T-helper 17 cell (primary cell): ENCODE measurements at regions not wholly inside any gene's neighbourhood (a gene's known extent, or its start where the extent isn't known, plus 50 kb on each side); places are given as distances from the start of the nearest gene placed in this dataset.

ENCODE experiments used
- ATAC-seq: fragments of 150-1000 bp; cut with Tn5 transposase; 2 replicates; pipeline ENCODE4 v1.10.0; 2021; ENCODE audit warnings: mild to moderate bottlenecking, moderate library complexity
- DNase-seq, 3 donors: peaks; one replicate each; pipeline versions ENCODE4 v3.0.0 to v3.0.0-alpha.2; 2020 to 2021
- H3K9me3 ChIP-seq: one replicate; pipeline ENCODE4 v1.7.0; 2013; ENCODE audit warnings: low read length, mild to moderate bottlenecking; ENCODE audit not compliant: control insufficient read depth, poor library complexity, severe bottlenecking
- H3K27ac Mint-ChIP-seq: one replicate; pipeline ENCODE4 v1.8.0; 2022; ENCODE audit warnings: mild to moderate bottlenecking, moderate library complexity, mixed read lengths
- H3K27me3 Mint-ChIP-seq: one replicate; pipeline ENCODE4 v1.8.0; 2022; ENCODE audit warnings: mixed read lengths
- H3K36me3 Mint-ChIP-seq: one replicate; pipeline ENCODE4 v1.8.0; 2022; ENCODE audit warnings: low read depth, mixed read lengths
- H3K4me1 Mint-ChIP-seq: one replicate; pipeline ENCODE4 v1.8.0; 2022; ENCODE audit warnings: mild to moderate bottlenecking, mixed read lengths
- H3K4me3 Mint-ChIP-seq: one replicate; pipeline ENCODE4 v1.8.0; 2022; ENCODE audit warnings: mild to moderate bottlenecking, moderate library complexity, mixed read lengths

- ATAC-seq = peak; percentile 88
- H3K9me3 ChIP-seq = no peaks in the 10 kb centered on the region
- DNase-seq = peak in 1 of 3 donors; percentile 15
- H3K27me3 Mint-ChIP-seq = peaks cover 20% of the 10 kb centered on the region
- H3K4me3 Mint-ChIP-seq = no peak overlapping the region
- H3K36me3 Mint-ChIP-seq = peaks cover 2% of the 10 kb centered on the region
- no peak overlapping the region for H3K27ac Mint-ChIP-seq
- H3K4me1 Mint-ChIP-seq = peaks cover 7% of the 10 kb centered on the region
Observed at GRCh38 chr21:35400233-35400939, 351.3 kb upstream of the RUNX1 start.

GRCh38 chr21:35399706-35400105 is 350.6 kb upstream of the RUNX1 start:
- H3K27me3 Mint-ChIP-seq = peaks cover 13% of the 10 kb centered on the region
- peaks cover 2% of the 10 kb centered on the region for H3K36me3 Mint-ChIP-seq
- DNase-seq (no peak), ATAC-seq (no peak)
- H3K27ac Mint-ChIP-seq = no peak overlapping the region
- H3K4me3 Mint-ChIP-seq = no peak overlapping the region
- no peaks in the 10 kb centered on the region for H3K9me3 ChIP-seq
- H3K4me1 Mint-ChIP-seq = peaks cover 7% of the 10 kb centered on the region

GRCh38 chr21:35399002-35399530 is 350.0 kb upstream of the RUNX1 start:
- peak overlapping the region; percentile 49 for H3K4me3 Mint-ChIP-seq
- peaks cover 7% of the 10 kb centered on the region for H3K27me3 Mint-ChIP-seq

GRCh38 chr21:35398346-35398982 is 349.4 kb upstream of the RUNX1 start:
- H3K9me3 ChIP-seq = no peaks in the 10 kb centered on the region
- H3K27me3 Mint-ChIP-seq = peaks cover 5% of the 10 kb centered on the region
- peaks cover 7% of the 10 kb centered on the region for H3K4me1 Mint-ChIP-seq
- peak overlapping the region; percentile 49 for H3K4me3 Mint-ChIP-seq
- peaks cover 2% of the 10 kb centered on the region for H3K36me3 Mint-ChIP-seq
- no peak for ATAC-seq
- no peak for DNase-seq
- no peak overlapping the region for H3K27ac Mint-ChIP-seq

More at GRCh38 chr21:35399002-35399530, 350.0 kb upstream of the RUNX1 start:
- peaks cover 2% of the 10 kb centered on the region for H3K36me3 Mint-ChIP-seq
- ATAC-seq = no peak
- no peak for DNase-seq
- peaks cover 7% of the 10 kb centered on the region for H3K4me1 Mint-ChIP-seq
- H3K9me3 ChIP-seq = no peaks in the 10 kb centered on the region
- no peak overlapping the region for H3K27ac Mint-ChIP-seq

- peaks cover 2% of the 10 kb centered on the region for H3K36me3 Mint-ChIP-seq
- H3K27ac Mint-ChIP-seq = no peak overlapping the region
- ATAC-seq = no peak
Observed at GRCh38 chr21:35397781-35398180, 348.7 kb upstream of the RUNX1 start.

GRCh38 chr21:35396655-35397054 is 347.6 kb upstream of the RUNX1 start:
- no peak overlapping the region for H3K4me3 Mint-ChIP-seq
- H3K9me3 ChIP-seq = no peaks in the 10 kb centered on the region
- peaks cover 7% of the 10 kb centered on the region for H3K4me1 Mint-ChIP-seq
- DNase-seq (no peak), ATAC-seq (no peak)
- peaks cover 5% of the 10 kb centered on the region for H3K27me3 Mint-ChIP-seq
- H3K36me3 Mint-ChIP-seq = peaks cover 2% of the 10 kb centered on the region
- H3K27ac Mint-ChIP-seq = no peak overlapping the region

More at GRCh38 chr21:35397781-35398180, 348.7 kb upstream of the RUNX1 start:
- DNase-seq = no peak
- H3K9me3 ChIP-seq = no peaks in the 10 kb centered on the region
- H3K4me3 Mint-ChIP-seq = no peak overlapping the region
- peaks cover 7% of the 10 kb centered on the region for H3K4me1 Mint-ChIP-seq
- H3K27me3 Mint-ChIP-seq = peaks cover 5% of the 10 kb centered on the region

GRCh38 chr21:35395728-35396127 is 346.6 kb upstream of the RUNX1 start:
- peaks cover 5% of the 10 kb centered on the region for H3K27me3 Mint-ChIP-seq
- H3K27ac Mint-ChIP-seq = no peak overlapping the region
- peaks cover 2% of the 10 kb centered on the region for H3K36me3 Mint-ChIP-seq
- H3K9me3 ChIP-seq = no peaks in the 10 kb centered on the region
- no peak overlapping the region for H3K4me3 Mint-ChIP-seq
- DNase-seq (no peak), ATAC-seq (no peak)
- H3K4me1 Mint-ChIP-seq = peaks cover 7% of the 10 kb centered on the region

- H3K4me3 Mint-ChIP-seq = no peak overlapping the region
- no peak for DNase-seq
- peaks cover 5% of the 10 kb centered on the region for H3K27me3 Mint-ChIP-seq
- H3K4me1 Mint-ChIP-seq = peaks cover 7% of the 10 kb centered on the region
- H3K36me3 Mint-ChIP-seq = peaks cover 2% of the 10 kb centered on the region
- no peaks in the 10 kb centered on the region for H3K9me3 ChIP-seq
- no peak for ATAC-seq
- H3K27ac Mint-ChIP-seq = no peak overlapping the region
Observed at GRCh38 chr21:35394634-35395369, 345.7 kb upstream of the RUNX1 start.

- no peak overlapping the region for H3K4me3 Mint-ChIP-seq
- no peak for ATAC-seq
- H3K36me3 Mint-ChIP-seq = peaks cover 2% of the 10 kb centered on the region
Observed at GRCh38 chr21:35394049-35394448, 344.9 kb upstream of the RUNX1 start.

GRCh38 chr21:35390013-35390776 is 341.1 kb upstream of the RUNX1 start:
- Mint-ChIP-seq H3K27me3 (no peaks in the 10 kb centered on the region), H3K27ac (no peak overlapping the region), H3K4me3 (no peak overlapping the region), H3K4me1 (no peaks in the 10 kb centered on the region), H3K36me3 (no peaks in the 10 kb centered on the region)
- ATAC-seq = no peak
- no peak for DNase-seq
- H3K9me3 ChIP-seq = no peaks in the 10 kb centered on the region

More at GRCh38 chr21:35394049-35394448, 344.9 kb upstream of the RUNX1 start:
- H3K4me1 Mint-ChIP-seq = peaks cover 7% of the 10 kb centered on the region
- DNase-seq = no peak
- peaks cover 5% of the 10 kb centered on the region for H3K27me3 Mint-ChIP-seq
- no peaks in the 10 kb centered on the region for H3K9me3 ChIP-seq
- no peak overlapping the region for H3K27ac Mint-ChIP-seq

- no peak for ATAC-seq
- no peak overlapping the region for H3K4me3 Mint-ChIP-seq
- H3K4me1 Mint-ChIP-seq = no peaks in the 10 kb centered on the region
- H3K27ac Mint-ChIP-seq = no peak overlapping the region
- H3K9me3 ChIP-seq = no peaks in the 10 kb centered on the region
- no peak for DNase-seq
- H3K27me3 Mint-ChIP-seq = no peaks in the 10 kb centered on the region
- peaks cover 2% of the 10 kb centered on the region for H3K36me3 Mint-ChIP-seq
Observed at GRCh38 chr21:35386491-35387079, 337.5 kb upstream of the RUNX1 start.

- DNase-seq (no peak), ATAC-seq (no peak)
- no peak overlapping the region for H3K4me3 Mint-ChIP-seq
- H3K36me3 Mint-ChIP-seq = peaks cover 2% of the 10 kb centered on the region
- H3K4me1 Mint-ChIP-seq = no peaks in the 10 kb centered on the region
- H3K27me3 Mint-ChIP-seq = no peaks in the 10 kb centered on the region
- no peaks in the 10 kb centered on the region for H3K9me3 ChIP-seq
- no peak overlapping the region for H3K27ac Mint-ChIP-seq
Observed at GRCh38 chr21:35384375-35384774, 335.3 kb upstream of the RUNX1 start.
